Gastrocnemius medialis (tissue), 4 donors: ENCODE measurements at regions not wholly inside any gene's neighbourhood (a gene's known extent, or its start where the extent isn't known, plus 50 kb on each side); places are given as distances from the start of the nearest gene placed in this dataset.

Source experiments
- ATAC-seq, 2 donors: fragments of 150-250 bp; one replicate each; pipeline ENCODE4 v1.9.1; 2016
- DNase-seq, 2 donors: peaks; one replicate each; pipeline ENCODE4 v3.0.0-alpha.2; 2019
- H3K27ac ChIP-seq, 4 donors: fragments of 200-600 bp; sonication (generic); 1 replicate in 1 of 4; 2 replicates in 3 of 4; pipeline ENCODE4 v1.5.1; 2016 to 2018; ENCODE audit warnings: mild to moderate bottlenecking in 2 of 4, moderate library complexity in 1 of 4
- H3K27me3 ChIP-seq, 3 donors: fragments of 200-600 bp; sonication (generic) in 2 of 3; 1 replicate in 1 of 3; 2 replicates in 2 of 3; pipeline versions ENCODE4 v1.5.1 to v1.6.0; 2016 to 2019; ENCODE audit warnings: mild to moderate bottlenecking in 1 of 3, moderate library complexity in 1 of 3
- H3K36me3 ChIP-seq, 2 donors: fragments of 200-600 bp; sonication (generic) in 1 of 2; one replicate each; pipeline ENCODE4 v1.5.1; 2017 to 2018
- H3K4me1 ChIP-seq, 2 donors: fragments of 200-600 bp; sonication (generic) in 1 of 2; one replicate each; pipeline ENCODE4 v1.5.1; 2016 to 2017; ENCODE audit warnings: mild to moderate bottlenecking in 2 of 2
- H3K4me3 ChIP-seq, 4 donors: fragments of 200-600 bp; sonication (generic) in 3 of 4; 1 replicate in 1 of 4; 2 replicates in 3 of 4; pipeline ENCODE4 v1.5.1; 2016 to 2019; ENCODE audit warnings: mild to moderate bottlenecking in 2 of 4
- H3K9me3 ChIP-seq, 3 donors: fragments of 200-600 bp; sonication (generic) in 2 of 3; 1 replicate in 1 of 3; 2 replicates in 2 of 3; pipeline ENCODE4 v1.5.1; 2016 to 2019
- CTCF ChIP-seq, 5 experiments: fragments of 450-650 bp in 3 of 5; fragments of 200-600 bp in 2 of 5; sonication (generic) in 2 of 5; IDR thresholded peaks in 4 of 5; conservative IDR thresholded peaks in 1 of 5; 1 replicate in 4 of 5; 2 replicates in 1 of 5; pipeline ENCODE4 v1.5.1; 2016 to 2019; ENCODE audit warnings: antibody characterized with exemption in 5 of 5, mild to moderate bottlenecking in 3 of 5, moderate library complexity in 3 of 5
- POLR2A ChIP-seq, 2 donors: fragments of 450-650 bp; IDR thresholded peaks; one replicate each; pipeline ENCODE4 v1.6.1; 2017; ENCODE audit warnings: antibody characterized with exemption in 2 of 2, mild to moderate bottlenecking in 2 of 2, moderate library complexity in 2 of 2
- in situ Hi-C, 4 donors: fragments of 200-750 bp; cut with MboI; loops; one replicate each; pipeline versions ENCODE4 v1.15.0 to v1.8.0; 2017; ENCODE audit warnings: low sequenced_read_pairs in 4 of 4
- intact Hi-C: fragments of 100-400 bp; cut with DNase I; formaldehyde crosslinking; loops from one replicate; pipeline ENCODE4 v1.15.1; 2023; ENCODE audit warnings: low total_unique reads

DNA sequence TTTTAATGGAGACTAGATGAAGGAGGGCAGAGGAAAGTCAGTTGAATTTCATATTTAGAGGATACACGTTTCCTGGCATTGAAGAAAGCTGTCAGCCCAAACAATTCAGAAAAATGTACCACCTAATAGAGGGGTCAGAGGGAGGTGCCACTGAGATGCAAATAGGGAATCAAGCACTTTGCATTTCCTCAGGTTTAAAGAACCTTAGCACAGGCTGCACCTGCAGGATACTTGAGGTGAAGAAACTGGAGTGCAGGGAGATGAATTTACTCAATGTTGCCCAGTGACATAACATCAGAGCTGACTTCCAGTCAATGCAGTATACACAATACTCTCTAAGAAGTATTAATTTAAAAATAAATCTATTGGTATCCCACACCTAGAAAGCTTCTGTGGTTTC is 67.0 kb upstream of the MAST4 start:
- intact Hi-C loops, result no loop called here
- Histone ChIP-seq H3K4me3 (no peak overlapping the region), H3K36me3 (no peaks in the 10 kb centered on the region), H3K4me1 (no peaks in the 10 kb centered on the region), H3K27ac (no peak overlapping the region), H3K9me3 (no peaks in the 10 kb centered on the region), H3K27me3 (no peaks in the 10 kb centered on the region)
- TF ChIP-seq CTCF (IDR thresholded peaks at IDR 0.05 in 4 of 5, conservative IDR thresholded peaks at IDR 0.05 in 1 of 5) (no peak), POLR2A (IDR thresholded peaks at IDR 0.05) (no peak)
- DNase-seq (no peak), ATAC-seq (no peak)
- in situ Hi-C loops, result no loop called here

DNA sequence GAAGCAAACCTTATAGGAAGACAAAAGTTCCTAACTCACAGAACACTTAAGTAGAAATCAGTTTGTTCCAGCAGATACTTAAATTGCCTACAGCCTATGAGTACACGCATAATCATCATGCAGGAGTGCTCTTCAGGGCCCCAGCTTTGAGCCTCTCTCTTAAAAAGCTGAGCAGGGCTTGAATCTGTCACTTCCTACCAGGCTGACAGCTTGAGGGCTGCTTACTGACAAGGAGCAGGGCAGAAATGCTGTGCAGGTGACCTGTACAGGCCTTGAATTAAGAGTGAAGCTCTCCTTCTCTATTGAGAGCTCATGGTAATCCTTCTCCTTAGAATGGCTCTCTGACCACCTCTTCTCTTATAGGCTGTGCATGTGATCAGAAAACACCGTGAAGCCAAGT is 66.5 kb upstream of the MAST4 start:
- Histone ChIP-seq H3K9me3 (no peaks in the 10 kb centered on the region), H3K27ac (no peak overlapping the region), H3K36me3 (no peaks in the 10 kb centered on the region), H3K27me3 (no peaks in the 10 kb centered on the region), H3K4me3 (no peak overlapping the region), H3K4me1 (no peaks in the 10 kb centered on the region)
- TF ChIP-seq CTCF (IDR thresholded peaks at IDR 0.05 in 4 of 5, conservative IDR thresholded peaks at IDR 0.05 in 1 of 5) (no peak), POLR2A (IDR thresholded peaks at IDR 0.05) (no peak)
- DNase-seq (no peak), ATAC-seq (no peak)
- intact Hi-C loops (no loop called here), in situ Hi-C loops (no loop called here)

DNA sequence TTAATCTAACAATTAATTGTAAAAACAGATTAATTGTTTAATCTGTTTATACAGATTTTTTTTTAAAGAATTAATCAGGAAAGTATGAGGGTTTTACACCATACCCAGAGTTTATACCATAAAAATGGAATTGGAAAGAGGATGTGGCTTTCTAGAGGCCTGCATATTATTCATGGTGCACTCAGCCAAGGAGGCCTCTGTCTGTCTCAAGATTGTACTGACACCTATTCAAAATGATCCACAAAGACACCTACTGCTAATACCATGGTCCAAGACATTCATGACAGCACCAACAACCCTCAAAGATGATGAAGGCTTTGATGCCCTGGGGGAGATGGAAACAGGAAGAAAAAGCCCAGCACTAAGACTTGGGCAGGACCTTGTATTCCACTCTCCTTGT is 58.1 kb upstream of the MAST4 start:
- intact Hi-C loops, result no loop called here
- H3K9me3 ChIP-seq, result no peaks in the 10 kb centered on the region
- ATAC-seq, result no peak
- no peak for DNase-seq
- no peak overlapping the region for H3K27ac ChIP-seq
- no peak overlapping the region for H3K4me3 ChIP-seq
- H3K27me3 ChIP-seq, result no peaks in the 10 kb centered on the region
- no peaks in the 10 kb centered on the region for H3K4me1 ChIP-seq
- no peaks in the 10 kb centered on the region for H3K36me3 ChIP-seq
- in situ Hi-C loops, result no loop called here
- no peak for TF ChIP-seq CTCF (IDR thresholded peaks at IDR 0.05 in 4 of 5, conservative IDR thresholded peaks at IDR 0.05 in 1 of 5)

- no peak overlapping the region for H3K4me3 ChIP-seq
- H3K27me3 ChIP-seq, result no peaks in the 10 kb centered on the region
- DNase-seq (no peak), ATAC-seq (no peak)
- TF ChIP-seq POLR2A (IDR thresholded peaks at IDR 0.05) (no peak), CTCF (IDR thresholded peaks at IDR 0.05 in 4 of 5, conservative IDR thresholded peaks at IDR 0.05 in 1 of 5) (no peak)
- no peaks in the 10 kb centered on the region for H3K36me3 ChIP-seq
- intact Hi-C loops (no loop called here), in situ Hi-C loops (no loop called here)
- H3K9me3 ChIP-seq, result no peaks in the 10 kb centered on the region
- H3K4me1 ChIP-seq, result no peaks in the 10 kb centered on the region
- H3K27ac ChIP-seq, result no peak overlapping the region
These were observed 57.7 kb upstream of the MAST4 start for GRCh38 chr5:66538531-66538930.

GRCh38 chr5:66540078-66540477 is 56.1 kb upstream of the MAST4 start:
- no peaks in the 10 kb centered on the region for H3K9me3 ChIP-seq
- no peak overlapping the region for H3K4me3 ChIP-seq
- H3K27ac ChIP-seq, result no peak overlapping the region
- DNase-seq (no peak), ATAC-seq (no peak)
- H3K36me3 ChIP-seq, result no peaks in the 10 kb centered on the region
- in situ Hi-C loops, result no loop called here
- TF ChIP-seq CTCF (IDR thresholded peaks at IDR 0.05 in 4 of 5, conservative IDR thresholded peaks at IDR 0.05 in 1 of 5) (no peak), POLR2A (IDR thresholded peaks at IDR 0.05) (no peak)
- H3K27me3 ChIP-seq, result no peaks in the 10 kb centered on the region
- H3K4me1 ChIP-seq, result no peaks in the 10 kb centered on the region
- intact Hi-C loops, result no loop called here
